ENCODE measurements at regions not wholly inside any gene's neighbourhood (a gene's known extent, or its start where the extent isn't known, plus 50 kb on each side); places are given as distances from the start of the nearest gene placed in this dataset.

- TF ChIP-seq POLR2AphosphoS5 (IDR thresholded peaks at IDR 0.05; ENCODE audit: low read depth, low read length) (no peak), PAX5 (IDR thresholded peaks at IDR 0.05; ENCODE audit: insufficient read depth, low read length, severe bottlenecking) (no peak), POU2F2 (IDR thresholded peaks at IDR 0.05; ENCODE audit: low read depth, low read length) (no peak), TAF1 (IDR thresholded peaks at IDR 0.05; ENCODE audit: low read depth, low read length) (no peak), POLR2A (IDR thresholded peaks at IDR 0.05; ENCODE audit: low read depth, low read length) (no peak), SPI1 (IDR thresholded peaks at IDR 0.05; ENCODE audit: low read depth, low read length) (no peak)
- DNase-seq (ENCODE audit: insufficient read length, low spot score) (no peak), FAIRE-seq (no peak)
Measured at GRCh38 chr13:76225815-76226489, 589.8 kb downstream of the LMO7 start.

GRCh38 chr13:76223999-76224398 lies 587.9 kb downstream of the LMO7 start:
- TF ChIP-seq POLR2A (IDR thresholded peaks at IDR 0.05; ENCODE audit: low read depth, low read length) (no peak), POU2F2 (IDR thresholded peaks at IDR 0.05; ENCODE audit: low read depth, low read length) (no peak), SPI1 (IDR thresholded peaks at IDR 0.05; ENCODE audit: low read depth, low read length) (no peak), PAX5 (IDR thresholded peaks at IDR 0.05; ENCODE audit: insufficient read depth, low read length, severe bottlenecking) (no peak), TAF1 (IDR thresholded peaks at IDR 0.05; ENCODE audit: low read depth, low read length) (no peak), POLR2AphosphoS5 (IDR thresholded peaks at IDR 0.05; ENCODE audit: low read depth, low read length) (no peak)
- FAIRE-seq (no peak), DNase-seq (ENCODE audit: insufficient read length, low spot score) (no peak)

GRCh38 chr13:76223565-76223964 lies 587.4 kb downstream of the LMO7 start:
- FAIRE-seq (no peak), DNase-seq (ENCODE audit: insufficient read length, low spot score) (no peak)
- TF ChIP-seq PAX5 (IDR thresholded peaks at IDR 0.05; ENCODE audit: insufficient read depth, low read length, severe bottlenecking): no peak

GRCh38 chr13:76222511-76222910 lies 586.4 kb downstream of the LMO7 start:
- no peak for DNase-seq (ENCODE audit: insufficient read length, low spot score)
- TF ChIP-seq SPI1 (IDR thresholded peaks at IDR 0.05; ENCODE audit: low read depth, low read length): no peak
- TF ChIP-seq POLR2A (IDR thresholded peaks at IDR 0.05; ENCODE audit: low read depth, low read length): no peak
- no peak for TF ChIP-seq TAF1 (IDR thresholded peaks at IDR 0.05; ENCODE audit: low read depth, low read length)
- no peak for TF ChIP-seq POLR2AphosphoS5 (IDR thresholded peaks at IDR 0.05; ENCODE audit: low read depth, low read length)
- no peak for TF ChIP-seq PAX5 (IDR thresholded peaks at IDR 0.05; ENCODE audit: insufficient read depth, low read length, severe bottlenecking)
- no peak for TF ChIP-seq POU2F2 (IDR thresholded peaks at IDR 0.05; ENCODE audit: low read depth, low read length)
- no peak for FAIRE-seq

GRCh38 chr13:76216729-76217128 lies 580.6 kb downstream of the LMO7 start:
- DNase-seq (ENCODE audit: insufficient read length, low spot score) (no peak), FAIRE-seq (no peak)
- TF ChIP-seq SPI1 (IDR thresholded peaks at IDR 0.05; ENCODE audit: low read depth, low read length): no peak
- no peak for TF ChIP-seq POLR2AphosphoS5 (IDR thresholded peaks at IDR 0.05; ENCODE audit: low read depth, low read length)
- no peak for TF ChIP-seq PAX5 (IDR thresholded peaks at IDR 0.05; ENCODE audit: insufficient read depth, low read length, severe bottlenecking)
- no peak for TF ChIP-seq POLR2A (IDR thresholded peaks at IDR 0.05; ENCODE audit: low read depth, low read length)
- TF ChIP-seq POU2F2 (IDR thresholded peaks at IDR 0.05; ENCODE audit: low read depth, low read length): no peak
- no peak for TF ChIP-seq TAF1 (IDR thresholded peaks at IDR 0.05; ENCODE audit: low read depth, low read length)

GRCh38 chr13:76214001-76214400 lies 577.9 kb downstream of the LMO7 start:
- no peak for FAIRE-seq
- no peak for DNase-seq (ENCODE audit: insufficient read length, low spot score)
- no peak for TF ChIP-seq PAX5 (IDR thresholded peaks at IDR 0.05; ENCODE audit: insufficient read depth, low read length, severe bottlenecking)
- no peak for TF ChIP-seq POU2F2 (IDR thresholded peaks at IDR 0.05; ENCODE audit: low read depth, low read length)
- no peak for TF ChIP-seq TAF1 (IDR thresholded peaks at IDR 0.05; ENCODE audit: low read depth, low read length)
- TF ChIP-seq SPI1 (IDR thresholded peaks at IDR 0.05; ENCODE audit: low read depth, low read length): no peak
- TF ChIP-seq POLR2AphosphoS5 (IDR thresholded peaks at IDR 0.05; ENCODE audit: low read depth, low read length): no peak
- no peak for TF ChIP-seq POLR2A (IDR thresholded peaks at IDR 0.05; ENCODE audit: low read depth, low read length)

GRCh38 chr13:76213423-76213904 lies 577.3 kb downstream of the LMO7 start:
- FAIRE-seq (peak; percentile 48), DNase-seq (ENCODE audit: insufficient read length, low spot score) (no peak)
- TF ChIP-seq PAX5 (IDR thresholded peaks at IDR 0.05; ENCODE audit: insufficient read depth, low read length, severe bottlenecking): no peak
- no peak for TF ChIP-seq POU2F2 (IDR thresholded peaks at IDR 0.05; ENCODE audit: low read depth, low read length)
- TF ChIP-seq SPI1 (IDR thresholded peaks at IDR 0.05; ENCODE audit: low read depth, low read length): no peak
- no peak for TF ChIP-seq POLR2A (IDR thresholded peaks at IDR 0.05; ENCODE audit: low read depth, low read length)

- FAIRE-seq: no peak
- DNase-seq (ENCODE audit: insufficient read length, low spot score): no peak
- TF ChIP-seq SPI1 (IDR thresholded peaks at IDR 0.05; ENCODE audit: low read depth, low read length) (no peak), TAF1 (IDR thresholded peaks at IDR 0.05; ENCODE audit: low read depth, low read length) (no peak), POLR2AphosphoS5 (IDR thresholded peaks at IDR 0.05; ENCODE audit: low read depth, low read length) (no peak), PAX5 (IDR thresholded peaks at IDR 0.05; ENCODE audit: insufficient read depth, low read length, severe bottlenecking) (no peak), POLR2A (IDR thresholded peaks at IDR 0.05; ENCODE audit: low read depth, low read length) (no peak), POU2F2 (IDR thresholded peaks at IDR 0.05; ENCODE audit: low read depth, low read length) (no peak)
Measured at GRCh38 chr13:76210262-76210661, 574.1 kb downstream of the LMO7 start.

- FAIRE-seq: no peak
- TF ChIP-seq POLR2AphosphoS5 (IDR thresholded peaks at IDR 0.05; ENCODE audit: low read depth, low read length): no peak
- TF ChIP-seq TAF1 (IDR thresholded peaks at IDR 0.05; ENCODE audit: low read depth, low read length): no peak
- TF ChIP-seq SPI1 (IDR thresholded peaks at IDR 0.05; ENCODE audit: low read depth, low read length): no peak
- no peak for TF ChIP-seq POU2F2 (IDR thresholded peaks at IDR 0.05; ENCODE audit: low read depth, low read length)
- no peak for TF ChIP-seq POLR2A (IDR thresholded peaks at IDR 0.05; ENCODE audit: low read depth, low read length)
- TF ChIP-seq PAX5 (IDR thresholded peaks at IDR 0.05; ENCODE audit: insufficient read depth, low read length, severe bottlenecking): no peak
- no peak for DNase-seq (ENCODE audit: insufficient read length, low spot score)
Measured at GRCh38 chr13:76198568-76199163, 562.5 kb downstream of the LMO7 start.
